GM18861 (cell line): ENCODE measurements at regions not wholly inside any gene's neighbourhood (a gene's known extent, or its start where the extent isn't known, plus 50 kb on each side); places are given as distances from the start of the nearest gene placed in this dataset.
"Not testable (repeated sequence)": the region's sequence is repeated elsewhere in the genome, so short reads cannot be mapped to it uniquely, and the experiment has no call there.

Experiments used
- ATAC-seq: cut with Tn5 transposase; IDR thresholded peaks from one replicate; pipeline ENCODE4 v1.9.1; 2021; ENCODE audit not compliant: unreplicated experiment

DNA sequence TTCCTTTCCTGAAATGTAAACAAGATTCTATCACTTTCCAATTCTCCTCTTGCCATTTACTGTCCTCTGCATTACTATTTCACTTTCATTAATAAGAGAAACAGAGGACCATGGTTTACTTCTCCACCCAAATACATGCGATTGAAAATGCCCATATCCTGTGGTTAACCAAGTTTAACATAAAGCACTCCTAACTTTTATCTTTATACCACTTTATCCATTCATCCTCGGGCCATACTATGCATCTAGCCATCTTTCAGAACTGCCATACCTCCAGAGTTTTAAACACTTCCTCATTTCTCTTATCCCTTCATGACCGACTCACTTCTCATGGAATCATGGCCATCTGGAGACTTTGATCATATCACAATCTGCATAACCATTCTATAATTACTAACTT, 1182.3 kb downstream of the CNTNAP5 start:
- ATAC-seq, result no peak

DNA sequence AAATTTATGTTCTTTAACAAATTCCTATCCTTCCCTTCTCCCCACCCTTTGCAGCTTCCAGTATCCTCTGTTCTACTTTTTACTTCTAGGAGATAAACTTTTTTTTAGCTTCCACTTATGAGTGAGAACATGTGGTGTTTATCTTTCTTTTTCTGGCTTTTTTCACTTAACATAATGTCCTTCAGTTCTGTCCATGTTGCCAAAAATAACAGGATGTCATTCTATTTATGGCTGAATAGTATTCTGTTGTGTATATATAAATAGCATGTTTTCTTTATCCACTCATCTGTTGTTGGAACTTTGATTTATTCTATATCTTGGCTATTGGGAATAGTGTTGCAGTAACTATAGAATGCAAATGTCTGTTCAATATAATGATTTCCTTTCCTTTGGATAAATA, 1191.2 kb downstream of the CNTNAP5 start:
- no peak for ATAC-seq

DNA sequence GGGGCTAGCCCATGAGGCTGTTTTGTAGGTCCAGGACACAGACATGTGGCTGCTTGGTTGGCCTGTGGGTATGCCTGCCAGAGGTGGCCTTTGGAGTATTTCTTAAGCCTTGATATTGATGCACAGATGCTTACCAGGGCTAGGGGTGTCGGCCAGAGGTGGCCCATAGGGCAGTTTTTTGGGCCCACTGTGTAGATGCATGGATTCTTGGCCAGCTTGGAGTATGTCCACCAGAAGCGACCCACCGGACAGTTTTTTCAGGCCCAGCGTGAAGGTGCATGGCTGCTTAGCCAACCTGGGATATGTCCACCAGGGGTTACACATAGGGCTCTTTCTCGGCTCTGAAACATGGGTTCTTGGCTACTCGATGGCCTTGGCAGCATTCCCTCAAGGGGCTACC, 1199.1 kb downstream of the CNTNAP5 start:
- no peak for ATAC-seq

DNA sequence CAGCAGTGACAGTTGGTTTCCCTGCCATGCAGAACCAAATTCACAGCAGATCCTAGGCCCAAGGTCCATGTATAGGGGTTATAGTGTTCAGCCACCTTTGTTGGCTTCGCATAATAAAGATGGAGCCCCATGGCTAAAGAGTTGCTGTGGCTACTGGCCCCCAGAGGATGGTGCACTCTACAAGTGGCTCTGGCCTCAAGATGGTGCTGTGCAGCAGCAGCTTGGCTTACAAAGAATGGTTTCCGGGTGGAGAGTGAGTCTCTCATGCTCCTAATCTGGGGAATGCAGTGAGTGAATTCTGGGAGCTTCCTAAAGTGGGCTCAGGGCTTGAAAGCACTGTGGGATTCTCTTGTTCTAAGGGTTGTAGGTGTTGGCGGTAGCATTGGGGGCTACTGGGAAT, 1199.7 kb downstream of the CNTNAP5 start:
- no peak for ATAC-seq

DNA sequence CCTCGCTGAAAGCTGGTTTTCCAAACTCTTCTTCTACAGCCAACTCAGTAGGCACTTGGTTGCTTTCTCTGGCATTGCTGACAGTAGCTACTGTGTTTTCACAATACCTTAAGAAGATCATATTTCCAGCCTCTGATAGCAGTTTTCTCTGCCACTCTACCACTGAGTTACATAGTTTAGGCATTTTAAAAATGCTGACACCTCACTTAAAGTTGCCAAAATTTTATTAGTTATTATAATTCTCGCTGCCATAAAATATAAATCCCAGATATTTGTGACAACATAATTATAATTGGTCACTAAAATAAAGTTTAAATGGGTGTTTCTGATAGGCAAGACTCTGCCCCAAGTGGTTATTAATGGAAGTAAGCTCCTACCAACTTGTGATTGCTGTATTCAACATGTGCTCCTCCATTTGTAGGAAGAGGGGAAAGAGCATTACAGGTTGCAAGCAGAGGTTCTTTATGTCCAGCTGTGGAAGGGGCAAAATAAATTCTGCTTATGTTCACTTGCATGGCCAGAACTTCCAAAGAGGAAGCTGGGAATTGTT, 1202.8 kb downstream of the CNTNAP5 start:
- ATAC-seq, result no peak

DNA sequence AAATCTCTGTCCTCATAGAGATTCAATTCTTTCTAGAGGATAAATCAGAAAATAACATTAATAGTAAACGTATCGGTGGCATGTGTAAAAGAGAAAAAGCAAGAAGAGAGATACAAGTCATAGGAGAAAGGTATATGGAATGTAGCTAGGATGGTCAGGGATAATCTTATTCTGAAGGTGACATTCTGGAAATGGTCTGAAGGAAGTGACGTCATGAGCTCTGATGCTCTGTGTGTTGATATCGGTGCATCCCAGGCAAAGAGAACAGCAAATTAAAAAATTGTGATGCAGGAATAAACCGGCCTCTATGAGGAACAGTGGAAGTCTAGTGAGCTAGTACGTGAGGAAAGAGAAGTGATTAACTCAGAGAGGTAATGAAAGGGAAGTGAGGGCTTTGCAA, 1215.8 kb downstream of the CNTNAP5 start:
- ATAC-seq, result no peak

DNA sequence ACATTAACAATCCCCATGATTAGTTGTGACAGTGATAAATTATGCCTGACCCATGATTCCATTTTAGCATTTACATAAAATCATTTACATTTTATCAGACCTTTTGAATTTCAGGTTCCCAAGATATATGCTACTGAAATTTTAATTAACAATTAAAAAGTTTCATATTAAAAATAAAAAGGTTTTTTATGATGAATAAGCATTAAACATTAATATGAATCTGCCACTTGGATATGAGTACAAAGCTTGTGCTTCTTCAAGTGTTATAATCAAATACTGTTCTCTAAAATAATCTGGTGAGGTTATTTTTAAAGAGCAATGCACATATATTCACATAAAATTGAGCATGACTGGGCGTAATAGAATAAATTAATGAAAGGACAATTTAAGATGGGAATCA, 1218.0 kb downstream of the CNTNAP5 start:
- no peak for ATAC-seq

DNA sequence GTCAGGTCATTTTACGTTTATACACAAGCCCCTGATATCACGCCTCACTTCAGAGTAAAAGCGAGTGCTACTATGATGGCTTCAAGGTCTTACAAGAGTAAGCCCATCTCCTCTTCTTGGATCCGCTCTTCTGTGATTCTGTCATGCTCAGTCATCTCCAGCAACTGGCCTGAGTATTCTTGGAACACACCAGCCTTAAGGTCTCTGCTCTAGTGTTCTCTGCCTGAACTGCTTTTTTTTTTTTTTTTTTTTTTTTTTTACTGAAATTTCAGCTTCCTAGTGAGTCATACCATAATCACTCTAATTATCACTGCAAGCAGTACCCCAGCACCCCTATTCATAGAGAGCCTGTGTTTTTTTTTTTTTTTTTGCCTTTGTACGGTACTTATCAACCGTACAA, 1228.9 kb downstream of the CNTNAP5 start:
- ATAC-seq, result no peak

DNA sequence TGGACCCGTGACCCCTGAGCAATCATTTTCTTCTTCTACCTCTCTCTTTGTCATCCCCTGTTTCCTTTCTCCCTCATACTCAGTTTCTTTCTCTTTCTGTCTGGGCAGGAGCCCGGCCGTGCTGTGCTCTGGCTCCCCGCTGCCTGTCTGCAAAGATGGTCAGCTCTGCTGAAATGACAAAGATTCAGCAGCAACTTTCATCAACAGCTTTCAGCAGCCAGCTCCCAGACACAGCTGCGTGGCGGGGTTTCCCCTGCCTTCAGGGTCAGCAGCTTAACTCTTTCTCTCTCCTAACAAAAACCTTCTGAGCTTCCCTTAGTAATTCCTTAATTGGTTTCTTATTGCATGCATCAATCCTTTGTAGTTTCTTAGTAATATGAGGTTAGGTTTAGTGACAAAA, 1234.4 kb downstream of the CNTNAP5 start:
- ATAC-seq, result no peak

DNA sequence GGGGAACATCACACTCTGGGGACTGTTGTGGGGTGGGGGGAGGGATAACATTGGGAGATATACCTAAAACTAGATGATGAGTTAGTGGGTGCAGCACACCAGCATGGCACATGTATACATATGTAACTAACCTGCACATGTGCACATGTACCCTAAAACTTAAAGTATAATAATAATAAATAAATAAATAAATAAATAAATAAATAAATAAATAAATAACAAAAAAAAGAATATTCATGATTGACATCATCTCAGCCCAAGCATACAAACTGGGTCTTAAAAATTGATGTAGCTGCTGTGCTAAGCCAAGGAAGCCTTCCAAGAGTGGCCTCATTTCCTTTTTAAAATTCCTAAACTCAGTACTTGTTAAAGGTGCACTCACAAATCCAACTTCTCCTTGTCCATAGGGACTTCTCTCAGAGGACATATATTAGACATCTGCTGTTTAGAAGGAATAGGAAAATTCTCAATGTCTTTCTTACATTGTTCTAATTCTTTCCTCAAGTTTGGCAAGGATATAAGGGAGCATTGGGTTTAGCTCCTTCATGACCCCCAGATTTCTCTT, 1235.4 kb downstream of the CNTNAP5 start:
- not testable (repeated sequence) for ATAC-seq

DNA sequence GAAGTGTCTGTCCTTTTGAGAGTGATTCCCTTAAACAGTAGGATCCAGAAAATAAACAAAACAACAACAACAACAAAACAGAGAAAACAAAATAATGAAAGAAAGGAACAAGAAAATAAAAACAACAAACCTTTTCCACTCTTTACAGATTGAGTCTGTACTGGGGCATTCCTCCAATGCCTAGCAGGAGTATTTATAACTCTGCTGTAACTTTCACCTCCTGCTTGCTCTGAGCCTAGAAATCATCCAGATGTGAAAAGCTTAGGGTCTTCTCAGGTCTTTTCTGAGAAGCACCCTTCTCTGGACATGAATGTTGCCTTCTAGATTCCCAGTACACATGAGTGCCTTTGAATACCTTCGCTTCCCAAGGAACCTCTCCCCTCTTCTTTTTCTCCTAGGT, 1239.4 kb downstream of the CNTNAP5 start:
- no peak for ATAC-seq

DNA sequence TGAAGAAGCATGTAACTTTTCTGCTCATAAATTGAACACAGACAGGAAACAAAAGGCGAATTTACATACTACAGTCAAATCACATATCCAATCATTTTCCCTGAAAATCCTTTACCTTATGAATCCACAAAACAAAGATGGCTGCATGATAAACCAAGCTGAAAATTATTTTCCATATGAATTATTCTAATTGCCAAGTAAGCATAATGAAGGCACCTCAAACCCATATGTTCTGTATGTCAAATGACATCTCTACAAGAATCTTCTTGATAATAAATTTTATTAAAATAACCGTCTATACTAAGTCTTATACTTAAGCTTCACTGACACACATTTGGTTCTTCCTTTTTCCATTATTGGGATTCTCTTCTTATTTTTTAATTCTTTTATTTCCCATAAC, 1242.6 kb downstream of the CNTNAP5 start:
- no peak for ATAC-seq

DNA sequence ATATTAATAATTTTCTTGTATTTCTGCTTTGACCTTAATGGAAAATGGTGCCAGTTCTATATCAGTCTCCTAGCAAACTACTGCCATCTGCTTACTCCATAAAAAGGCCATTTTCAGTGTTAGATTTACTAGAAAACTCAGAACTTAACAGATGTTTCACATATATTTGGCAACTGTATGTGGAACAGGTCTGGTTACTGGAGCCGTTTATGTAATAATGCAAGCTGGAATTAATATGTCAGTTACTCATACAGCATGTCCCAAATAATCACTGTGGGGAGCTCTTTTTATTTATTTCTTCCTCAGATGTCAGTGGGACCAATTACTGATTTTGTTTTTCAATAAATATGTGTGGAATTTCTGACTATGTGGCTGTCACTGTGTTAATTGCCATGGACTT, 1247.6 kb downstream of the CNTNAP5 start:
- no peak for ATAC-seq

DNA sequence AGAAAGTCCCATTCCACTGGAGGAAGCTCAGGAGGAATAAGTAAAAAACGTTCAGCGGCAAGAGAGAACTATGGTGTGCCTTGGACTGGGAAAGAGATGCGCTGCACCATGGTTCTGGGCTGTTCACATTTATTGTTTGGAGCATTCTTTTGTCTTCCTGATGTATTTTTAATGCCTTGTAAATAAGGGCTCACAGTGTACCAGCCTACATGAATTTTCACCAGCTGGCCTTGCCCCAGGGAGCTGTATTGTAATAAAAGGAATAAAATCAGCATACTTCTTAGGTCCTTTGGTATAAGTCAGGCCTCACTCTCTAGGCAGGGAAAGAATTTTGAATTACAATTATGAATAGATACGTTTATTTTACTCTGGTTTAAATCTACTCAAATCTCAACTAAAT, 1249.6 kb downstream of the CNTNAP5 start:
- no peak for ATAC-seq

DNA sequence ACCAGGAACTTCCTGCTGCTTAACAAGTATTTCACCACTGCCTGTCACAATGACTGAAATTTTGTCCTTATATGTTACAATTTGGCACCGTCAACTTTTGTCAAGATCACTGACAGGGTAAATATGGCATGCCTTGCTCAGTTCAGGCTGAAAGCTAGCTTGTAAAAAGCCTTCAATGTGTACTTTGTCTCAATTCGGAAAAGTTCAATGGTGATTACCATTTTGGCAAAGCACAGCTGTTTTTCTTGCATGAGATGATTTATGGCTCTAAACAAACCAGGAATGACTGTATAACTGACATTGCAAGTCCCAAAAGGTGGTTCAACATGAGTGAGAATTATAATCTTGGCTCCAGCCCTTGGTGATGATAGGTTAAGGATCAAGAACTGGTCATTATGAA, 1255.2 kb downstream of the CNTNAP5 start:
- ATAC-seq, result no peak

DNA sequence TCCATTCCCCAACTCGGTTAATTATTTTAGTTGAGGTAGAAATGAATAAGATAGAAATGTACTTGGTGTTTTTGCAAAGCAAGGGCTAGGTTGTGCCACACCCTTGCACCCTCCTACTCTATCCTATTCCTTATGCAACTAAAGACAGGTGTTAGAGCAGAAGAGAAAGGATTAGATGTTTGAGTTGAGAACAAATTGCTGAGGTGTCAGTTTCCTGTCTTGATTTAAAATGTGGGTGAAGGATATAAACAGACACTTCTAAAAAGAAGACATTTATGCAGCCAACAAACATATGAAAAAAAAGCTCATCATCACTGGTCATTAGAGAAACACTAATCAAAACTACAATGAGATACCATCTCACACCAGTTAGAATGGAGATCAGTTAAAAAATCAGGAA, 1256.2 kb downstream of the CNTNAP5 start:
- no peak for ATAC-seq

DNA sequence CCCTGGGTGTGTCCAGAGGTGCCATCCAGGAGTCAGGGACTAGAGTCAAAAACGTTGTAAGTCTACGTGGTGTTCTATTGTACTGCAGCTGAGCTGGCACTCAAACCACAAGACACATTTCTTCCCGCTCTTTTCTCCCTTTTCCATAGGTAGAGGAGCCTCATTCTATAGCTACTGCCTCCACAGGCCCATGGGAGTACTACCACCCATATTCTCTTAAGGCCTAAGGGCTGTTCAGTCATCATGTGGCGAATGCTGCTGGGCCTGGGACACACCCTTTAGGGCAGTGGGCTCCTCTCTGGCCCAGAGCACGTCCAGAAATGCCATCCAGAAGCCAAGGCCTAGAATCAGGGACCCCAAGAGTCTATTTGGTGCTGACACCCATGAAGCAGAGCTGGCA, 1271.7 kb downstream of the CNTNAP5 start:
- no peak for ATAC-seq

DNA sequence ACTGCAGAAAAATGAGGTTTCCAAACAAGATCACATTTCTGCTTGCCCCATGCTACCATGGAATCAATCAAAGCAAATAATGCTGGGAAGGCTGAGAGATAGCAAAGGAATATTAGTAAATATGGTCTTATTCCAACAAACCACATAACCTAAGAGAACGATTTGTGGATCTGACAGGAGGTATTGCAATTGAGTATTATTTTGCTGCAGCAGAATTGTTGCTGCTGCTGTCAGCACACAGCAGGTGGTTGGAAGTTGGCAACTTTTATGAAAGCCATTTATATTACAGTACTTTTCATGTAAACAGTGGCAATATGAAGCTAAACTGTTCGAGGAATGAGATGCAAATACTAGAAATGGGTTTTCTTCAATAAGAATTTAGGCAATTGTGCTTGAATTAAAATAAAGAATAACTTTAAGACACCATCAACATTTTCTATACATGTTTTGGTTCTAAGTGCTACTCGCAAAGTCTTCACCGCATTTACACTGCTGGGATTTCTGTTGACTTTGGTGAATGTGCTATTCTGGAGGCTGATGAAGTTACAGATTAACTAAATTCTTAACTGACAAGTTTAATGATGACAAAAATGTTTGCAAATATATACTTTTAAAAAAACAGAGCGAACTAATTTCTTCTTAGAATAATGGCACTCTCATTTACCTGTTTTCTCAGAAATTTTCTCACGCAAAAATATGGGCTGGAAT, 1285.7 kb downstream of the CNTNAP5 start:
- no peak for ATAC-seq

DNA sequence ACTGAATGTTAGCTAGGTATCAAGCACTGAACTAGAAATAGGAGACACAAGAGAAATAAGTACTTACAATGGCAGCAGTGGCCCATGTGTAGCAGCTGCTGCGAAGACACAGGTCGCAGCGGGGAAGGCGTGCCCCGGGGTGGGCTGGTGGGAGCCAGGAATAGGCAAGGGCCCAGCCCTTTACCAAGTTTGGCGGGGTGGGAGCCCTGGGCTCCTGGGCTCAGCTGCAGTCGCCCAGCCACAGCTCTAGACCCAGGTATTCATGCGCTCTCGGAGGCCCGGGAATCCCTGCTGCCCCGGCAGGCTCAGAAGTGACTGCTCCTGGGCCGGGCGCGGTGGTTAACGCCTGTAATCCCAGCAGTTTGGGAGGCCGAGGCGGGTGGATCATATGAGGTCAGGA, 1287.3 kb downstream of the CNTNAP5 start:
- ATAC-seq, result no peak

DNA sequence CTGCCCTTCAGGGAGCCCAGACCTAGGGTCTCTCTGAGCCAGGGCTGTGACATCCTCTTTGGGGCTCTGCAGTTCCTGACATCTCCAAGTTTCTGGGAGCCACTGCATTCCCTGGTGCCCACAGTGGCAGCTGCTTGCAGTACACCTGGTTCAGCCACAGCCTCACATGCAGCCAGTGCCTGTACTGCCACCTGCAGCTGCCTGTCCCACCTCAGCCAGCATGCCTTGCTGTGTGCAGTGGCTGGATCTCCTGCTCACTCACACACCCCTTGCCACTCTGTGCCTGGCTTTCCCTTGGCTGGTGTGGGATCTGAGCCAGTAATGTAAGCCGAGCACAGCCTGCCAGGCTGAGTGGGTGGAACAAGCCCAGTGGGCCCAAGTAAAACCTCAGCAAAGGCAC, 1288.7 kb downstream of the CNTNAP5 start:
- ATAC-seq, result no peak

DNA sequence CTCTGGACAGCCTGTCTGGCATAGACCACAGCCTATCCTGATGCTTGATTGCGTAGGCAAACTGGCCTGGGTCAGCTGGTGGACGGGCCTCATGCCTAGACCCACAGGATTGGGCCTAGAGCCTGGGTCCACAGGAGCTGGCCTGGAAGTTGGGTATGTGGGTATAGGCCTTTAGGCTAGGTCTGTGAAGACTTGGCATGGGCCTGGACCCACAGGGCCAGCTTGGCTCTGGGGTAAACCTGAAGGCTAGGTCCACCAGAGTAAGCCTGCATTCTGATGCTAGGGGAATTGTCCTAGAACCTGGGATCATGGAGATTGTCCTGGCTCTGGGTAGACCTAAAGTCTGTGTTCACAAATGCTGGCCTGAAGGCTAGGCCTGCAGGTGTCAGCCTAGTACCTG, 1293.7 kb downstream of the CNTNAP5 start:
- no peak for ATAC-seq

DNA sequence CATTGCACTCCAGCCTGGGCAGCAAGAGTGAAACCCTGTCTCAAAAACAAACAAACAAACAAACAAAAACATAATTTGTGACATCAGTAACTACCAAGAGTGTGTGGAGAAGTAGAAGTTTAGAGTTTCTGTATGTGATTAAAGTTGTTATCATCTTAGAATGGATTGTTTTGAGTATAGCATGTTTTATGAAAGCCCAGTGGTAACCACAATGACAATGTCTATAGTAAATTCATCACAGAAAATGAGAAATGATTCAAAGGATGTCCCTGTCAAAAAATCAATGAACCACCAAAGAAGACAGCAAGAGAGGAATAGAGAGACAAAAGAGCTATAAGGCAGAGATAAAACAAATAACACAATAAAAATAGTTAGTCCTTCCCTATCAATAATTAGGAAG, 1299.2 kb downstream of the CNTNAP5 start:
- ATAC-seq, result no peak

DNA sequence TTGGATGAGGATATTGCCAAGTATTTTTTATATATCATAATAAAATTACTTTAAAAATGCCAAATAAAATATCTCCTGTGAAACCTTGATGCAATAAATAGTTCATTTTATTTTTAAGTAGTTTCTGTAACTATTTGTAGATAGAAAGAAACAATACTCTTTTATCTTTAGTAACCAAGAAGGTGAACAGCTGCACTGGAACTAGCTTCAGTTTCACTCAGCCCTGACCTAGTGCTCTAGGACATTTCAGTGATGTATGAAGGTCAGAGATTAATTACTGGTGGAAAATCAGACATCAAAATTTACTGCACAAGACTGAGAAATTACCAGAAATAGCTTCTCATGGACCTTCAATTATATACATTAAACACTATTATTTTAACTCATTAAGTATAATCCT, 1305.0 kb downstream of the CNTNAP5 start:
- ATAC-seq, result no peak
